SIG-M5 (cell line): ENCODE measurements at regions not wholly inside any gene's neighbourhood (a gene's known extent, or its start where the extent isn't known, plus 50 kb on each side); places are given as distances from the start of the nearest gene placed in this dataset.
"Not testable (repeated sequence)": the region's sequence is repeated elsewhere in the genome, so short reads cannot be mapped to it uniquely, and the experiment has no call there.

Source experiments
- DNase-seq: peaks from one replicate; lab custom pipeline; 2025; lab: John Stamatoyannopoulos, UW

GRCh38 chr12:75759842-75760572 is 248.6 kb upstream of the KRR1 start:
- DNase-seq, result no peak

GRCh38 chr12:75759196-75759595 is 247.8 kb upstream of the KRR1 start:
- no peak for DNase-seq

GRCh38 chr12:75756771-75757170 is 245.4 kb upstream of the KRR1 start:
- DNase-seq, result no peak

GRCh38 chr12:75756111-75756510 is 244.7 kb upstream of the KRR1 start:
- DNase-seq, result no peak

GRCh38 chr12:75754698-75755097 is 243.3 kb upstream of the KRR1 start:
- DNase-seq, result no peak

GRCh38 chr12:75754141-75754540 is 242.7 kb upstream of the KRR1 start:
- no peak for DNase-seq

- no peak for DNase-seq
These were observed 240.5 kb upstream of the KRR1 start for GRCh38 chr12:75751769-75752471.

- no peak for DNase-seq
These were observed 239.4 kb upstream of the KRR1 start for GRCh38 chr12:75750716-75751306.

GRCh38 chr12:75748990-75749389 is 237.6 kb upstream of the KRR1 start:
- DNase-seq, result not testable (repeated sequence)

GRCh38 chr12:75748136-75748535 is 236.7 kb upstream of the KRR1 start:
- no peak for DNase-seq

- DNase-seq, result no peak
These were observed 236.2 kb upstream of the KRR1 start for GRCh38 chr12:75747572-75748021.

GRCh38 chr12:75746621-75747020 is 235.2 kb upstream of the KRR1 start:
- DNase-seq, result no peak

GRCh38 chr12:75744607-75745256 is 233.3 kb upstream of the KRR1 start:
- no peak for DNase-seq

GRCh38 chr12:75742961-75743360 is 231.6 kb upstream of the KRR1 start:
- DNase-seq, result no peak

GRCh38 chr12:75742048-75742447 is 230.6 kb upstream of the KRR1 start:
- no peak for DNase-seq

GRCh38 chr12:75739912-75740311 is 228.5 kb upstream of the KRR1 start:
- DNase-seq, result no peak

- not testable (repeated sequence) for DNase-seq
These were observed 227.7 kb upstream of the KRR1 start for GRCh38 chr12:75739098-75739497.

GRCh38 chr12:75738486-75738885 is 227.1 kb upstream of the KRR1 start:
- no peak for DNase-seq

- no peak for DNase-seq
These were observed 224.4 kb upstream of the KRR1 start for GRCh38 chr12:75735853-75736252.

GRCh38 chr12:75728826-75729225 is 217.4 kb upstream of the KRR1 start:
- no peak for DNase-seq

- DNase-seq, result no peak
These were observed 216.2 kb upstream of the KRR1 start for GRCh38 chr12:75727577-75727976.

GRCh38 chr12:75725521-75726111 is 214.2 kb upstream of the KRR1 start:
- DNase-seq, result no peak
